GM21619 (cell line): ENCODE measurements at regions not wholly inside any gene's neighbourhood (a gene's known extent, or its start where the extent isn't known, plus 50 kb on each side); places are given as distances from the start of the nearest gene placed in this dataset.
"Not testable (repeated sequence)": the region's sequence is repeated elsewhere in the genome, so short reads cannot be mapped to it uniquely, and the experiment has no call there.

ENCODE experiments used
- ATAC-seq: cut with Tn5 transposase; IDR thresholded peaks from one replicate; pipeline ENCODE4 v1.9.1; 2021; ENCODE audit not compliant: unreplicated experiment

GRCh38 chr6:15742013-15742412 is 79.2 kb upstream of the DTNBP1 start:
- ATAC-seq: not testable (repeated sequence)

GRCh38 chr6:15741405-15741804 is 78.6 kb upstream of the DTNBP1 start:
- no peak for ATAC-seq

- ATAC-seq: no peak
Measured at GRCh38 chr6:15739867-15740266, 77.0 kb upstream of the DTNBP1 start.

GRCh38 chr6:15739353-15739752 is 76.5 kb upstream of the DTNBP1 start:
- ATAC-seq: no peak

GRCh38 chr6:15738195-15738594 is 75.4 kb upstream of the DTNBP1 start:
- not testable (repeated sequence) for ATAC-seq

GRCh38 chr6:15736297-15736696 is 73.5 kb upstream of the DTNBP1 start:
- ATAC-seq: no peak

- ATAC-seq: no peak
Measured at GRCh38 chr6:15735567-15736265, 72.9 kb upstream of the DTNBP1 start.

- ATAC-seq: no peak
Measured at GRCh38 chr6:15734118-15734897, 71.5 kb upstream of the DTNBP1 start.

- ATAC-seq: no peak
Measured at GRCh38 chr6:15730922-15731321, 68.1 kb upstream of the DTNBP1 start.

- ATAC-seq: no peak
Measured at GRCh38 chr6:15730442-15730841, 67.6 kb upstream of the DTNBP1 start.

- ATAC-seq: no peak
Measured at GRCh38 chr6:15722731-15723130, 59.9 kb upstream of the DTNBP1 start.

- no peak for ATAC-seq
Measured at GRCh38 chr6:15716889-15717288, 54.1 kb upstream of the DTNBP1 start.

- ATAC-seq: no peak
Measured at GRCh38 chr6:15715851-15716250, 53.0 kb upstream of the DTNBP1 start.

GRCh38 chr6:15715060-15715459 is 52.2 kb upstream of the DTNBP1 start:
- no peak for ATAC-seq

GRCh38 chr6:15714658-15715057 is 51.8 kb upstream of the DTNBP1 start:
- no peak for ATAC-seq

GRCh38 chr6:15713325-15713724 is 50.5 kb upstream of the DTNBP1 start:
- no peak for ATAC-seq

GRCh38 chr6:15712797-15713196 is 50.0 kb upstream of the DTNBP1 start:
- ATAC-seq: no peak
